Stimulated activated CD4-positive, alpha-beta T cell treated with anti-CD3 and anti-CD28 coated beads, TNF-alpha, amount 100 ng/mL, for 4 hours (primary cell): ENCODE measurements at regions not wholly inside any gene's neighbourhood (a gene's known extent, or its start where the extent isn't known, plus 50 kb on each side); places are given as distances from the start of the nearest gene placed in this dataset.

Experiments
- DNase-seq, 3 experiments: peaks; one replicate each; pipeline ENCODE4 v3.0.0-alpha.2; 2020; ENCODE audit warnings: low read depth in 3 of 3

GRCh38 chr6:133754298-133754697 is 134.6 kb upstream of the TCF21 start:
- DNase-seq: no peak

- DNase-seq: no peak
Measured at GRCh38 chr6:133756078-133756695, 132.7 kb upstream of the TCF21 start.

- DNase-seq: no peak
Measured at GRCh38 chr6:133757335-133757734, 131.6 kb upstream of the TCF21 start.

- DNase-seq: no peak
Measured at GRCh38 chr6:133758815-133759335, 130.0 kb upstream of the TCF21 start.

GRCh38 chr6:133759524-133759923 is 129.4 kb upstream of the TCF21 start:
- DNase-seq: no peak

- no peak for DNase-seq
Measured at GRCh38 chr6:133761706-133762105, 127.2 kb upstream of the TCF21 start.

- DNase-seq: no peak
Measured at GRCh38 chr6:133764008-133764753, 124.7 kb upstream of the TCF21 start.

- no peak for DNase-seq
Measured at GRCh38 chr6:133764754-133765208, 124.1 kb upstream of the TCF21 start.

- no peak for DNase-seq
Measured at GRCh38 chr6:133767357-133767970, 121.4 kb upstream of the TCF21 start.

GRCh38 chr6:133768656-133769295 is 120.1 kb upstream of the TCF21 start:
- DNase-seq: no peak

- no peak for DNase-seq
Measured at GRCh38 chr6:133769463-133769862, 119.5 kb upstream of the TCF21 start.

- no peak for DNase-seq
Measured at GRCh38 chr6:133772567-133772966, 116.3 kb upstream of the TCF21 start.

- no peak for DNase-seq
Measured at GRCh38 chr6:133773776-133774175, 115.1 kb upstream of the TCF21 start.

- no peak for DNase-seq
Measured at GRCh38 chr6:133774356-133774755, 114.6 kb upstream of the TCF21 start.

- no peak for DNase-seq
Measured at GRCh38 chr6:133778414-133779130, 110.3 kb upstream of the TCF21 start.

GRCh38 chr6:133779916-133780695 is 108.8 kb upstream of the TCF21 start:
- DNase-seq: no peak

GRCh38 chr6:133786016-133786415 is 102.9 kb upstream of the TCF21 start:
- DNase-seq: no peak

GRCh38 chr6:133787122-133787521 is 101.8 kb upstream of the TCF21 start:
- DNase-seq: no peak

GRCh38 chr6:133787859-133788505 is 100.9 kb upstream of the TCF21 start:
- DNase-seq: no peak

- no peak for DNase-seq
Measured at GRCh38 chr6:133788556-133788955, 100.4 kb upstream of the TCF21 start.
